Cardiac fibroblast (primary cell): ENCODE measurements at regions not wholly inside any gene's neighbourhood (a gene's known extent, or its start where the extent isn't known, plus 50 kb on each side); places are given as distances from the start of the nearest gene placed in this dataset.

ENCODE experiments used
- DNase-seq, 2 donors: peaks; one replicate each; pipeline versions ENCODE4 v3.0.0 to v3.0.0-alpha.2; 2010; ENCODE audit warnings: low read depth in 2 of 2
- H3K4me3 ChIP-seq, 2 donors: replicated peaks in 1 of 2; 1 replicate in 1 of 2; 2 replicates in 1 of 2; pipeline ENCODE4 v1.5.1; 2011; ENCODE audit warnings: low read depth in 2 of 2, low read length in 2 of 2, mild to moderate bottlenecking in 2 of 2, moderate library complexity in 1 of 2
- TF ChIP-seq, protein P1 (sequence below): IDR thresholded peaks from one replicate; pipeline ENCODE4 v1.5.1; 2011; ENCODE audit warnings: low read depth, mild to moderate bottlenecking, low read length, inconsistent platforms

DNA sequence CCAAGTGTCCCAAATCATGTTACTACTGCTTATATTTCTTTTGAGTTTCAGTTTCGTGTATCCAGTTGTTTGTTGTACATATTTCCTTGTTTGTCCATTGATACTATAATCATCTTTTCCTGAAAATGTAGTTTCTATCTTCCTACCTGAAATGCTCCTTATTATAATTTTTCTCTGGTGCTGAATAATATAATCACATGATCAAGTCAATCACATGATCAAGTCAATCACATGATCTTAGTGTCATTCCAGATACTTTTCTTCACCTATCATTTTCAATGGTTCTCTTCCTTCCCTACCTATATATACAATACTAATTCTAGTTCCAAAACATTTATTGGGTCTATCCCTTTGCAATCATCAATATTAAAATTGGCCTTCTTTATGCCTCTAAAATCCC, 2058.8 kb downstream of the PCDH7 start:
- H3K4me3 ChIP-seq: no peak overlapping the region
- TF ChIP-seq, protein P1, sequence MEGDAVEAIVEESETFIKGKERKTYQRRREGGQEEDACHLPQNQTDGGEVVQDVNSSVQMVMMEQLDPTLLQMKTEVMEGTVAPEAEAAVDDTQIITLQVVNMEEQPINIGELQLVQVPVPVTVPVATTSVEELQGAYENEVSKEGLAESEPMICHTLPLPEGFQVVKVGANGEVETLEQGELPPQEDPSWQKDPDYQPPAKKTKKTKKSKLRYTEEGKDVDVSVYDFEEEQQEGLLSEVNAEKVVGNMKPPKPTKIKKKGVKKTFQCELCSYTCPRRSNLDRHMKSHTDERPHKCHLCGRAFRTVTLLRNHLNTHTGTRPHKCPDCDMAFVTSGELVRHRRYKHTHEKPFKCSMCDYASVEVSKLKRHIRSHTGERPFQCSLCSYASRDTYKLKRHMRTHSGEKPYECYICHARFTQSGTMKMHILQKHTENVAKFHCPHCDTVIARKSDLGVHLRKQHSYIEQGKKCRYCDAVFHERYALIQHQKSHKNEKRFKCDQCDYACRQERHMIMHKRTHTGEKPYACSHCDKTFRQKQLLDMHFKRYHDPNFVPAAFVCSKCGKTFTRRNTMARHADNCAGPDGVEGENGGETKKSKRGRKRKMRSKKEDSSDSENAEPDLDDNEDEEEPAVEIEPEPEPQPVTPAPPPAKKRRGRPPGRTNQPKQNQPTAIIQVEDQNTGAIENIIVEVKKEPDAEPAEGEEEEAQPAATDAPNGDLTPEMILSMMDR: no peak
- DNase-seq: no peak

DNA sequence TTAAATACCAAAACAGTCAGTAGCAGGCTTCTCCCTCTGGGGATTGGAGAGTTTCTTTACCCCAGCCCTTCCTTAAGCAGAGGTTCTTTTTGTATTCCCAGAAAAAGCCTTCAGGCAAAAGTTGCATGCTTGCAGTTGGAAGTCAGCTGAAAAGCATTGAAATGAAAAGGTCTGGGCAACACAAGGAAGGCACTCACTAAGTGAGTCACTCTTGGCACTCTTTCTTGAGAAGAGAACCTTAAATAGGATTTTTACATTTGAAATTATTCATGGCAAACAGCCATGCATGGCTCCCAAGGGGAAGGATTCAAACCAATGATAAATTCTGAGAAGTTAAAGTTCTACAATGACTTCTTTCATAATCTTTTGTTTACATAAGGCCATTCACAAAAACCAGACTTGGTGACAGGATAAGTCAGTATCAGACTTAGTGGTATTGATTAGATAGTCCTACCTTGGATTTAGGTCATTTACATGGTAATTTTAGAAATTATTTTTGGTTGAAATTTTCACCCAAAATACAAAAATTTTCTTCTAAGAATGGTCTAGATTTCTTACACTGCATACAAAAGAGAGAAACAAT, 2068.9 kb downstream of the PCDH7 start:
- TF ChIP-seq, protein P1: no peak

DNA sequence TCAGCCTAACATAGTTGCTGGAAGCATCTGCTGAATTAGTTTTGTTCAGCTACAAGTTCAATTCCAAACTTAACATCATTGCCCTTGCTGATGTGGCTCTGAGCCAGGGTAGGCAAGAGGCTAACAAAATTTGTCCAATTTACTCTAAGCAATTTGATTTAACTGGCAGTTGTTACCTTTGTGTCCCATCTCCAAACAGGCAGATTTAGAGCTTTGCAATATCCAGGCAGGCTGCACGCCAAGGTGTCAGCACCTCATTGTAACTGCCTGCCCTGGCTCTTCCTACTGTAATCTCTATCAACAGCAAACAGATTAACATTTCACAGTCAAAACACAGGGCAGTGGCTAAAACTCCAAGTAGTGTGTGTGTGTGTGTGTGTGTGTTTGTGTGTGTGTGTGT, 2070.6 kb downstream of the PCDH7 start:
- TF ChIP-seq, protein P1: no peak
- no peak for DNase-seq
- H3K4me3 ChIP-seq: no peak overlapping the region

More for the DNA sequence above, 2068.9 kb downstream of the PCDH7 start:
- DNase-seq: peak; percentile 0 to 88
- H3K4me3 ChIP-seq: no peak overlapping the region

DNA sequence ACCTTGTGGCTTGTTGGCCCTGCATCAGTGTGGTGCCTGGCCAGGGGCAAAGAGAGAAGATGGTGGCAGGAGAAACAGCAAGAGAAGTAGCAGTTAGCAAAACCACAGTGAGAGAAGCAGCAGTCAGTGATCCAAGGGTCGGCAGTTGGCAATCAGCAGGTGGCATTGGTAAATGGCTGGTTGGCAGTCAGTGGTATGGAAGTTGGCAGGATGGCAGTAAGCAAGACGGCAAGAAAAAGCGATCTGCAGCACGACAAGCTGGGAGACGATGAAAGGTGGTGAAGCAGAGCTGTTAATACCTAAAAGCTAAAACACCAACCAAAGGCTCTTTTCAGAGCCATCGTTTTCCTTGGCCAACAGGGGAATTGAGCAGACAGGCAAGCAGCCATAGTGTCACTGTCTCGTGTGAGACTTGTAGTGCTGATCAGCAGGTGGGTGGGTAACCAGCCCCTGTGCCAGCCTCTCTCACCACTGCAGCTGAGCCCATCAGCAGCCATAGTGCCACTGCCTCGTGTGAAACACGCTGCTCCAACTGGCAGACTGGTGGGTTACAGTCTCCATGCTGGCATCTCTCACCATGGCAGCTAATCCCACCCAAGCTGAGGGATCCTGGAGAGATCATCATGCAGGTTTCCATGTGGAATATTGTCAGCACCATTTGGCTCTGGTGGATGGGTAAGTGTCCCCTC, 2078.4 kb downstream of the PCDH7 start:
- no peak for DNase-seq
- no peak overlapping the region for H3K4me3 ChIP-seq
- TF ChIP-seq, protein P1: no peak

DNA sequence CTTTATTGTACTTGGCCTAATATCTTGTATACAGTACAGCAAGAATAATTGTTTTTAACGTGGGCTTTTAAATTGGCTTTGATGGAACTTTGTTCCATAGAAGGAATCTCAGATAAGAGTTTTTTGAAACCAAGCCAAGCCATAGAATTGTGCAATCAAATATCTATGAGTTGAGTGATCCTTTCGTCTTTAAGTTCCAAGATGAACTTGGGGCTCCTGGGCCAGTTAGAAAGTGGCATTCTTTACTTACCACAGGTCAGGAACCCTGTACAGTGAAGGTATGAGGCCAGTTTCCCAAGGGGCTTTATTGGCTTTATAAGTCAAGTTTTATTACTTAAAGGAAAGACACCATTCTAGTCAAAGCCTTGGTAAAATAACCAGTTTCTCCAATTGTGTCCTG, 2104.2 kb downstream of the PCDH7 start:
- peak; percentile 24 to 69 for DNase-seq
- TF ChIP-seq, protein P1: no peak
- no peak overlapping the region for H3K4me3 ChIP-seq

DNA sequence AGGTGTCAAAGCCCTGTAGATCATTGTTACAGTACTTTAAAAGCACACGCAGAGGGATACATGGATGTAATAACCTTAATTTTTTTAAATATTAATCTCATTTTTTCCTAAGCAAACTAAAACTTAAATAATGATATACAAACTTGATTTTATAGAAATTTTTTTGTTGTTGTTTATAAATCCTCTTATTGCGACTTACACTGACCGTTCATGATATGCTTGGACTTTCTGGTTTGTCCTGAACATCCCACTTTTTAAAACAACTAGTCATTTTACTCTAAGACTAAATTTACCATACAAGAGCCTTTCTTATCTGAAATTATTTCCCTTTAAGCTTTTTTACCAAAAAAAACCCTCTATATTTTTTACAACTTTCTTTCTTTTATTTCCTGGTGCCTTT, 2106.0 kb downstream of the PCDH7 start:
- DNase-seq: peak in 1 of 2 donors; percentile 1
- TF ChIP-seq, protein P1: no peak
- H3K4me3 ChIP-seq: no peak overlapping the region
